SH-SY5Y (cell line): ENCODE measurements at regions not wholly inside any gene's neighbourhood (a gene's known extent, or its start where the extent isn't known, plus 50 kb on each side); places are given as distances from the start of the nearest gene placed in this dataset.

Experiments
- GATA2 ChIP-seq: IDR thresholded peaks from 2 replicates; pipeline ENCODE4 v1.6.1; 2011; ENCODE audit warnings: mild to moderate bottlenecking, low read depth, low read length
- GATA3 ChIP-seq: IDR thresholded peaks from 2 replicates; pipeline ENCODE4 v1.6.1; 2011; ENCODE audit warnings: low read depth, mild to moderate bottlenecking, low read length, moderate library complexity

DNA sequence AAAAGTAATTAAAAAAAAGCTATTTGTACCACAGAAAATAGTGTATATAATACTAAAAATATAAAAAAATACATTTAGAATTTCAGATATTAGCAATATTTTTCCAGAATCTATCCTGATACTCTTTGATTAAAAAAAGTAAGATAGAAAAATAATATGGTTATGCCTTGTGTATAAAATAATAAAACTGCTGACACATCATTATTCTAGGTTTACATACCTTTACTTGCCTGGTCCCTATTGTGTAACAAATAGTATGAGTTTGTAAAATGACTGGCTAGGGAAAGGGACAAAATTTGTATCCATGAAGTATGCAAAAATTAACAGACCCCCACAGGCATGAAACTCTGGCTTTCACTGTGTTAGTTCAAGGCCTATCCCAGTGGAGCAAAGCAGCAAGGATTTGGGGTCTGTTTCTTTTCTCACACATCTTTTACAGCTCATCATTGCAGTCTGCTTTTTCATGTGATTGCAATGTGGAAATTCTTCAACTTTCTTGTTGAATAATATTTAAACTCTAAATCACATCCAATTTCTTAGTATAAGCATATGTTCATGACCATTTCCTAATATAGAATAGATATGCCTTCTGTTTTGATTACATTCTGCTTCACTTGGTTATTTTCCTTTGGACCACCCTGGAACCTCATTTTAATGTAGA, 136.7 kb upstream of the PCDH18 start:
- TF ChIP-seq GATA2, result no peak
- no peak for TF ChIP-seq GATA3
